GM19397 (cell line): ENCODE measurements at regions not wholly inside any gene's neighbourhood (a gene's known extent, or its start where the extent isn't known, plus 50 kb on each side); places are given as distances from the start of the nearest gene placed in this dataset.

ENCODE experiments used
- ATAC-seq: cut with Tn5 transposase; IDR thresholded peaks from one replicate; pipeline ENCODE4 v1.9.1; 2021; ENCODE audit warnings: mild to moderate bottlenecking, moderate library complexity; ENCODE audit not compliant: unreplicated experiment

DNA sequence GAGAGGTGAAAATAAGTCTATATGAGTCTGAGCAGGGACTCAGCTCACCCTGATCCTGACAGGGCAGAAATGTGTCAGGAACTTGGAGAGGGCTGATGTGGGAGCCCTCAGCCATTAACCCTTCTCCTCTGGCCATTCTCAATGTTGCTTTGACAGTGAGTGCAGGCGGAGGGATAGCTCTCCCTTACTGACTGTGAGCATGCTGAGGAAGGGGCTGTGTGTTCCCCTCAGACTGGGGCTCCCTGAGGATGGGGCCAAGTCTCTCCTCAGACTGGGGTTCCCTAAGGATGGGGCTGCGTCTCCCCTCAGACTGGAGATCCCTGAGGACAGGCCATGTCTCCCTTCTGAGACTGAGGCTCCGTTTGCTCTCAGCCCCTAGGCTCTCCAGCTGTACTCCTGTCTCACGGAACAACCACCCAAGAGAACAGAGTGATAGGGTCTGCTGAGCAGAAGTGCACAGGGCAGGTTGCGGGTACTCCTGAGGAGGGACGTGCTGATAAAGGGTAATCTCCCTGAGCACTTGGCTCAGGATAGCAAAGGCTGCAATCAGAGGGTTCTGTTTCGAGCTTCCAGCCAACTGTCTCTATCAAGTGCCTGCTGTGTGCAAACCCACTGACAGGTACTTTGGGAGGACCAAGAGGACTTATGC, 141.0 kb downstream of the MRPL14 start:
- no peak for ATAC-seq

GRCh38 chr6:43985329-43985728, 141.9 kb downstream of the MRPL14 start:
- ATAC-seq: no peak

GRCh38 chr6:43984442-43985321, 142.6 kb downstream of the MRPL14 start:
- ATAC-seq: no peak

GRCh38 chr6:43983632-43984031, 143.6 kb downstream of the MRPL14 start:
- ATAC-seq: no peak

GRCh38 chr6:43983191-43983590, 144.1 kb downstream of the MRPL14 start:
- no peak for ATAC-seq

- no peak for ATAC-seq
These were observed 145.1 kb downstream of the MRPL14 start for GRCh38 chr6:43982084-43982625.

DNA sequence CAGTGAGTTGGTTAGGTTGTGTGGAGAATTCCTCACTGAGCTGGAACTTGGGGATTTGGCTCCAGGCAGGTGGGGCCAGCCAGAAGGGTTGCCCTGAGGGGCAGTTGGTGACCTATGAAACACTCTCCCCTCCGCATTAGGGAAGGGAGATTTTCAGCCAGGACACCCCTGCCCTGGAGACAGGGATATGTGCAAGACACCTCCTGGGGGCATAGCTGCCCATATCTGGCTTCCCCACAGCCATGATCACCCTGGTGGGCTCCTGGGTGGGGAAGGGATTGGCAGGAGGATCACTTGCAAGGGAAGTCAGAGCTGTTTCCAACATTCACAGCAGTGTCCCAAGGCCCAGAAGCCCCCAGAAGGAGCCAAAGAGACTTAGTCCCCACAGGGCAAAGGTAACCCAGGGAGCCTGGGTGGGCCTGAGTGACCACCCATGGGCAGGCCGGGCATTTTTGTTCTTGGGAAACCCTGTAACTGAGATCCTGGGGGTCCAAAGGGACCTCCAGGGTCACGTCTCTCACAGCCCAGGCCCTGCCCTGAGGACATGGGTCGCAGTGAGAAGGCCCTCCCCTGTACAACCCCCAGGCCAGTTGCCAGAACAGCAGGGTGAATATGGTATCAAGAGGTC, 145.8 kb downstream of the MRPL14 start:
- no peak for ATAC-seq

GRCh38 chr6:43980004-43980795, 147.1 kb downstream of the MRPL14 start:
- no peak for ATAC-seq

- no peak for ATAC-seq
These were observed 147.7 kb downstream of the MRPL14 start for GRCh38 chr6:43979525-43979924.

GRCh38 chr6:43978473-43979346, 148.5 kb downstream of the MRPL14 start:
- no peak for ATAC-seq

GRCh38 chr6:43977404-43978111, 149.7 kb downstream of the MRPL14 start:
- ATAC-seq: peak; percentile 73

- no peak for ATAC-seq
These were observed 150.4 kb downstream of the MRPL14 start for GRCh38 chr6:43976706-43977403.

DNA sequence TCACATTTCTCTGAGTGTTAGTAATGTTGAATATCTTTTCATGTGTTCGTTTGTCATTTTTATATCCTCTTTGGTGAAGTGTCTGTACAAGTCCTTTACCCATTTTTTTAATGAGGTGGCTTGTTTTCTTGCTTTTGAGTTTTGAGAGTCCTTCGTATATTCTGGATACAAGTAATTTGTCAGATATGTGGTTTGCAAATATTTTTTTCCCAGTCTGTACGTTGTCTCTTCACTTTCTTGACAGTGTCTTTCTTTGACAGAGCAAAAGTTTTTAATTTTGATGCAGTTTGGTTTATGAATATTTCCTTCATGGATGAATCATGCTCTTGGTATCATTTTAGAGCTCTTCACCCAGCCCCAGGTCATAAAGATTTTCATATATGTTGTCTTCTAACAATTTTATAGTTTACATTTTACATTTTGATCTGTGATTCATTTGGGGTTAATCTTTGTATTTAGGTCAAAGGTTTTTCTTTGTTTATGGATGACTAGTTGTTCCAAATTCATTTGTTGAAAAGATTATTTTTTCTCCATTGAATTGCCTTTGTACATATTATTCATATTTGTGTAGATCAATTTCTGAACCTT, 152.5 kb downstream of the MRPL14 start:
- no peak for ATAC-seq

DNA sequence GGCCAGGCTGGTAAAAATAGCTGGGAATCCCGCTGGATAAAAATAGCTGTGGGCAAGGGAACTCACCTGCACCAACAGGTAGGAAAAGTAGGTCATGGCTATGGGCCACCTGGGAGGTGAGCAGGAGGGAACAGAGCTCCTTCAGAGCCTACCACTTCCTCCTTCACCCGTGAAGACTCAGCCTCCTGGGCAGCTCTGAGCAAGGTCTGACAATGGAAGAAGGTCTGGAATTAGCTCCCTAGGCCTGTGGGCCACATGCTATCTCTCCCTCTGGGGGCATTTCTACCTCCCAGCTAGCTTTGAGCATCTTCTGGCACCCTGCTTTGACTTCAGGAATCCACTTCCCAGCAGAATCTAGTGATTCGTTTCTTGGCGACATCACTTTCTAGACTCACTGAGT, 153.9 kb downstream of the MRPL14 start:
- no peak for ATAC-seq

GRCh38 chr6:43972913-43973300, 154.3 kb downstream of the MRPL14 start:
- no peak for ATAC-seq

- ATAC-seq: no peak
These were observed 154.9 kb downstream of the MRPL14 start for GRCh38 chr6:43972179-43972912.

DNA sequence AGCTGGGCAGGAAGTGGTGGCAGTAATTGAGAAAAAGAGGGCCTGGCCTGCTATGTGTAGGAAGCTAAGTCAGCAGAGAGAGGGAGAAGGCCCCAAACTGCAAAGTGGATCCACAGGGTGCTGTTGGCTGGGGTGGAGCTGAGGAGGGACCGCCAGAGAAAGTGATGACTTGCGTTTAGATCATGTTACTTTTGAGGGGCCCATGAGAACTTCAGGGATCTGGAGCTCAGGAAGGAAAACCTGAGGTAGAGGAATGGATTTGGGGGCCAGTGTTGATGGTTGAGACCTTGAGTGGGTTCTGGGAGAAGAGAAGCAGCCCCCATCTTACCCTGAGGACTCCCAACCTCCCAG, 155.5 kb downstream of the MRPL14 start:
- ATAC-seq: no peak
